Smooth muscle cell (in vitro differentiated cells): ENCODE measurements at regions not wholly inside any gene's neighbourhood (a gene's known extent, or its start where the extent isn't known, plus 50 kb on each side); places are given as distances from the start of the nearest gene placed in this dataset.

ENCODE experiments used
- DNase-seq: peaks from one replicate; lab custom pipeline; 2025; ENCODE audit not compliant: unreplicated experiment; lab: John Stamatoyannopoulos, UW
- H2AFZ ChIP-seq: fragments of 200-600 bp; sonication (generic); 2 replicates; pipeline ENCODE4 v1.6.0; 2016; ENCODE audit warnings: antibody characterized with exemption, low read depth, mild to moderate bottlenecking
- H3F3A ChIP-seq: fragments of 200-600 bp; sonication (generic); 2 replicates; pipeline ENCODE4 v1.6.0; 2017; ENCODE audit warnings: antibody characterized with exemption, low read depth
- H3K27ac ChIP-seq: fragments of 200-600 bp; sonication (generic); 2 replicates; pipeline ENCODE4 v1.5.1; 2016; ENCODE audit warnings: low read depth, mild to moderate bottlenecking
- H3K27me3 ChIP-seq: fragments of 200-600 bp; sonication (generic); 2 replicates; pipeline ENCODE4 v1.6.1; 2016; ENCODE audit warnings: low read depth, mild to moderate bottlenecking
- H3K36me3 ChIP-seq: fragments of 200-600 bp; sonication (generic); 2 replicates; pipeline ENCODE4 v1.5.1; 2016; ENCODE audit warnings: low read depth
- H3K4me1 ChIP-seq: fragments of 200-600 bp; sonication (generic); 2 replicates; pipeline ENCODE4 v1.5.1; 2016; ENCODE audit warnings: low read depth
- H3K4me2 ChIP-seq: fragments of 200-600 bp; sonication (generic); 2 replicates; pipeline ENCODE4 v1.6.0; 2016; ENCODE audit warnings: mild to moderate bottlenecking
- H3K4me3 ChIP-seq: fragments of 200-600 bp; sonication (generic); 2 replicates; pipeline ENCODE4 v1.5.1; 2016; ENCODE audit warnings: mild to moderate bottlenecking
- H3K79me2 ChIP-seq: fragments of 200-600 bp; sonication (generic); 2 replicates; pipeline ENCODE4 v1.6.0; 2016; ENCODE audit warnings: low read depth, mild to moderate bottlenecking
- H3K9ac ChIP-seq: fragments of 200-600 bp; sonication (generic); 2 replicates; pipeline ENCODE4 v1.6.0; 2016; ENCODE audit warnings: low read depth
- H3K9me3 ChIP-seq: fragments of 200-600 bp; sonication (generic); replicated peaks from 2 replicates; pipeline ENCODE4 v1.5.1; 2016; ENCODE audit warnings: low read depth
- H4K20me1 ChIP-seq: fragments of 200-600 bp; sonication (generic); 2 replicates; pipeline ENCODE4 v1.6.0; 2016; ENCODE audit warnings: low read depth
- WGBS: methylation state at CpG from one replicate; pipeline ENCODE4 v1.1.7; 2016; ENCODE audit warnings: low lambda C conversion rate; 5-methylcytosine and 5-hydroxymethylcytosine counted together
- TF ChIP-seq, protein P1 (sequence below): fragments of 200-600 bp; sonication (generic); IDR thresholded peaks from 2 replicates; pipeline ENCODE4 v1.5.1; 2017; ENCODE audit warnings: borderline replicate concordance, mild to moderate bottlenecking, antibody characterized with exemption; ENCODE audit not compliant: insufficient read depth, poor library complexity, severe bottlenecking

DNA sequence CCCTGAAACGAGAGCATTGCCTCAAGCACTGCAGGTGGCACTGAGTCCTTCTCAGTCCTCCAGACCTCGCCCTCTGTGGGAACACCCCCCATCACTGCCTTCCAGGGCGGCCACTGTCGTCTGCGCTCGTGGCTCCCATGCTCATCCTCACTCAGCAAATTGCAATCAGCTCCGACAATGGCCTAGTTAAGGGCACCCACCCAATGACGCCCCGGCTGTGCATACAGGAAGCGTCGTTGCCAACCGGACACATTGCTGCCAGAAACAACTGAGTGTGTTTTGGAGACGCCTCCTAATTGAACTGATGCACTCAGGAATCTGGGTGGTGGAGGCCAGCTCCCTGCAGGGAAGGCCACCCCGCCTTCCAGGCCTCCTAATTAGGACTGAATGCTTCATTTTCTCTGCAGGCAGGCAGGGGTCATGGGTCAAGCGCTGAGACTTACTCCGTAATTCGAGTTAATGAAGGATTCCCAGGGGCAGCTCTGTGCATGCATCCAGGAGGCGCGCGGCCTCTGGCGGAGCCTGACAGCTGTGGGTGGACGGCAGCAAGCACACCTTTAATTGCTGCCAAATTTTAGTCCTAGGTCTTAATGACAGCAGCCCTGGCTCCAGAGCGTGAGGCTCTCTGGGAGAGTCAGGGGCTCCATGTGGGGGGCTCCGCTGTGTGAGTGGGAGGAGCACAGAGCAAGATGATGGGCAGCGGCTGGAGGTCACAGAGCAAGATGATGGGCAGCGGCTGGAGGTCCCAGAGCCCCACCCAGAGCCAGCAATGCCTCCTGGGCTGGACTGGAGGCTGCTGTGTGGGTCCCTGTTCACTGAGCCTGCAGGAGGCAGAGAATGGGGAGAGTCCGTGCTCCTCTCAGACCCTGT is 199.0 kb downstream of the BRD1 start:
- no peaks in the 10 kb centered on the region for H3K36me3 ChIP-seq
- no peak for DNase-seq
- H3K27ac ChIP-seq = no peak overlapping the region
- H3F3A ChIP-seq = no peaks in the 10 kb centered on the region
- H3K9me3 ChIP-seq = no peaks in the 10 kb centered on the region
- H3K4me1 ChIP-seq = peaks cover 28% of the 10 kb centered on the region
- no peak overlapping the region for H3K9ac ChIP-seq
- H3K4me2 ChIP-seq = no peak overlapping the region
- no peak overlapping the region for H2AFZ ChIP-seq
- TF ChIP-seq, protein P1, sequence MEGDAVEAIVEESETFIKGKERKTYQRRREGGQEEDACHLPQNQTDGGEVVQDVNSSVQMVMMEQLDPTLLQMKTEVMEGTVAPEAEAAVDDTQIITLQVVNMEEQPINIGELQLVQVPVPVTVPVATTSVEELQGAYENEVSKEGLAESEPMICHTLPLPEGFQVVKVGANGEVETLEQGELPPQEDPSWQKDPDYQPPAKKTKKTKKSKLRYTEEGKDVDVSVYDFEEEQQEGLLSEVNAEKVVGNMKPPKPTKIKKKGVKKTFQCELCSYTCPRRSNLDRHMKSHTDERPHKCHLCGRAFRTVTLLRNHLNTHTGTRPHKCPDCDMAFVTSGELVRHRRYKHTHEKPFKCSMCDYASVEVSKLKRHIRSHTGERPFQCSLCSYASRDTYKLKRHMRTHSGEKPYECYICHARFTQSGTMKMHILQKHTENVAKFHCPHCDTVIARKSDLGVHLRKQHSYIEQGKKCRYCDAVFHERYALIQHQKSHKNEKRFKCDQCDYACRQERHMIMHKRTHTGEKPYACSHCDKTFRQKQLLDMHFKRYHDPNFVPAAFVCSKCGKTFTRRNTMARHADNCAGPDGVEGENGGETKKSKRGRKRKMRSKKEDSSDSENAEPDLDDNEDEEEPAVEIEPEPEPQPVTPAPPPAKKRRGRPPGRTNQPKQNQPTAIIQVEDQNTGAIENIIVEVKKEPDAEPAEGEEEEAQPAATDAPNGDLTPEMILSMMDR = no peak
- no peaks in the 10 kb centered on the region for H3K79me2 ChIP-seq
- WGBS = 87% methylated on average over 27 of the region's 27 CpGs
- no peak overlapping the region for H3K4me3 ChIP-seq
- no peaks in the 10 kb centered on the region for H4K20me1 ChIP-seq
- H3K27me3 ChIP-seq = no peaks in the 10 kb centered on the region

DNA sequence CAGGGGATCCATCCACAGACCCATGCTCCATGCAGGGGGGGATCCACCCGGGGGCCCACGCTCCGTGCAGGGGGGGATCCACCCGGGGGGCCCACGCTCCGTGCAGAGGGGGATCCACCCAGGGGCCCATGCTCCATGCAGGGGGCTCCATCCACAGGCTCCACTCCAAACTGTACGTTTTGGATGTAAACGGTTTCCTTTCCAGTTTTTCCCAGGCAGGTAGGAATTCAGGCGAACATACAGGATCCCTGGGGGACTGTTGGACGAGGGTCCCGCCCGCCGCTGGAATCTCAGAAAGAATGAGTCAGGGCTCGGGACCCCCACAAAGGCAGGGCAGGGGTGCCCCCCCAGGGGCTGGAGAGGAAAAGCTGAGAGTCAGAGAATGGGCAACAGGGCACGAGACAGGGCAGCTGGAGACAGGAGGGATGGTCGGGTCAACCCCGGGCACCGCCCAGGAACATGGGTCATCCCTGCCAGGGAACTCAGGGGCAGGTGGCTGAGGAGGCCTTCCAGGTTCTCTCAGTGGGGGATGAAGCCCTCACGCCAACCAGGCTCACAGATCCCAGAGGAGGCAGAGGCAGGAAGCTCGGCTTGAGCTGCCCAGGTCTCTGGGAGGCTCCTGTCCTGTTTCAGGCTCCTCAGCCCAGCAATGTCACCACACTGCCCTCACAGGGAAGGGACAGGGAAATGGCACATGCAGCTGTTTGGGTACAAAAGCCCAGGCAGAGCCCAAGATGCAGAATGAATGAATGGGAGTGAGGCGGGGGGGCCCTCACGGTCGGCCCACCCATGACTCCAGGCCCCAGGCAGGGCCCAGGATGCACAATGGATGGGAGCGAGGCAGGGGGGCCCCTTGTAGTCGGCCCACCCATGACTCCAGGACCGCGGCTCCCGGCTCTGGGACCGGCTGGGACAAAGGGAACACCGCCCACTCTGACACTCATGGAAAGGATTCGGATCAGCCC is 200.2 kb downstream of the BRD1 start:
- TF ChIP-seq, protein P1 = no peak
- H3K4me2 ChIP-seq = no peak overlapping the region
- no peaks in the 10 kb centered on the region for H3K9me3 ChIP-seq
- no peaks in the 10 kb centered on the region for H3K27me3 ChIP-seq
- H3K27ac ChIP-seq = no peak overlapping the region
- H2AFZ ChIP-seq = no peak overlapping the region
- H4K20me1 ChIP-seq = no peaks in the 10 kb centered on the region
- H3K79me2 ChIP-seq = no peaks in the 10 kb centered on the region
- peaks cover 25% of the 10 kb centered on the region for H3K4me1 ChIP-seq
- H3K36me3 ChIP-seq = no peaks in the 10 kb centered on the region
- DNase-seq = no peak
- H3F3A ChIP-seq = no peaks in the 10 kb centered on the region
- WGBS = 90% methylated on average over 31 of the region's 31 CpGs
- no peak overlapping the region for H3K4me3 ChIP-seq
- H3K9ac ChIP-seq = no peak overlapping the region

DNA sequence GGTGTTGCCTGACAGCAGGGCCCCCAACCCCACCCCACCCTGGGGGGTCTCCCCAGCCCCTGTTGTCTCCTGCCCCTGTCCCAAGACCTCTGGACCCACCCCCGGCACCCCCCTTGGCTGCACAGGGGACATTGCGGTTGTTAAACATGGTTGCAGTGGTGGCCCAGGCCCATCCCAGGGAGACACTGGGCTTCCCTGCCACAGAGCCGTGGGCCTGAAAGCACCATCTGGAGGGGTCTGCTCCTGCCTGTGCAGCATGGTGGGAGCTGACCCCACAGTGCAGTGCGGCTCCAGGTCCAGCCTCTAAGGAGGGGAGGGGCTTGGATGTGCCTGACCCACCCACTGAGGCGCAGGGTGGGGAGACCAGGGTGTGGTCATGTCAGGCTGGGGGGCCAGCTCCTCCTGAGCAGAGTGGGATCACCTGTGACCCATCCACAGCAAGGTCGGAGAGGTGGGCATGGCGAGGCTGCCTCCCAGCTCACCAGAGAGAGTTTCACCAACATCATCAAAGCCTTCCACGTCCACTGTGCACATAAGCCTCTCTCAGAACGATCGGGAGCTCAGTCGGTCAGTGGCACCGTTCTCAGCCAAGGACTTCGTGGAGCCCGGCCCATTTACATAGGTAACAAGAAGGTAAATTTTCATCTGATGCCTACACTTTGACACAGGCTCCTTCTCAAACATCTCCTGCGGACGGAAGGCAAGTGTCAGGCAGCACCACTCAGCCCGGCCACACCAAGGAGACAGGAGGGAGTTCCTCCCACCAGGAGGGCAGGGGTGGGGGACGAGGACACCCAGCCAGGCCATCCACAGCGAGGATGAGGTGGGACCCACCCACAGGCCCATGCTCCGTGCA is 201.1 kb downstream of the BRD1 start:
- no peaks in the 10 kb centered on the region for H3K79me2 ChIP-seq
- H3K4me3 ChIP-seq = no peak overlapping the region
- no peak overlapping the region for H2AFZ ChIP-seq
- peaks cover 19% of the 10 kb centered on the region for H3K4me1 ChIP-seq
- TF ChIP-seq, protein P1 = no peak
- no peaks in the 10 kb centered on the region for H3F3A ChIP-seq
- no peaks in the 10 kb centered on the region for H4K20me1 ChIP-seq
- H3K27me3 ChIP-seq = no peaks in the 10 kb centered on the region
- DNase-seq = no peak
- H3K9ac ChIP-seq = no peak overlapping the region
- no peak overlapping the region for H3K27ac ChIP-seq
- WGBS = 90% methylated on average over 20 of the region's 20 CpGs
- H3K9me3 ChIP-seq = no peaks in the 10 kb centered on the region
- no peak overlapping the region for H3K4me2 ChIP-seq
- H3K36me3 ChIP-seq = no peaks in the 10 kb centered on the region
